Kidney epithelial cell (primary cell): ENCODE measurements at regions not wholly inside any gene's neighbourhood (a gene's known extent, or its start where the extent isn't known, plus 50 kb on each side); places are given as distances from the start of the nearest gene placed in this dataset.

Experiments
- DNase-seq: peaks from one replicate; pipeline ENCODE4 v3.0.0-alpha.2; 2010; ENCODE audit warnings: low read depth
- H3K27me3 ChIP-seq: 2 replicates; pipeline ENCODE4 v1.6.0; 2011; ENCODE audit warnings: low read length; ENCODE audit not compliant: control insufficient read depth, insufficient read depth
- H3K36me3 ChIP-seq: 2 replicates; pipeline ENCODE4 v1.5.1; 2011; ENCODE audit warnings: low read length; ENCODE audit not compliant: control insufficient read depth, insufficient read depth
- H3K4me3 ChIP-seq: 2 replicates; pipeline ENCODE4 v1.5.1; 2011; ENCODE audit warnings: low read depth, mild to moderate bottlenecking, control low read depth, low read length
- CTCF ChIP-seq: IDR thresholded peaks from 2 replicates; pipeline ENCODE4 v1.5.1; 2011; ENCODE audit warnings: mild to moderate bottlenecking, moderate library complexity, low read length, control low read depth, inconsistent platforms; ENCODE audit not compliant: insufficient read depth, poor library complexity, severe bottlenecking

GRCh38 chr3:104628185-104628789 is 738.4 kb upstream of the ALCAM start:
- no peaks in the 10 kb centered on the region for H3K36me3 ChIP-seq
- DNase-seq = peak; percentile 14
- H3K27me3 ChIP-seq = no peaks in the 10 kb centered on the region
- peak; percentile 68 for TF ChIP-seq CTCF
- no peak overlapping the region for H3K4me3 ChIP-seq

- no peak for TF ChIP-seq CTCF
- H3K36me3 ChIP-seq = no peaks in the 10 kb centered on the region
- no peak overlapping the region for H3K4me3 ChIP-seq
- peak; percentile 29 for DNase-seq
- no peaks in the 10 kb centered on the region for H3K27me3 ChIP-seq
Measured at GRCh38 chr3:104629038-104629437, 737.7 kb upstream of the ALCAM start.

- no peaks in the 10 kb centered on the region for H3K36me3 ChIP-seq
- H3K27me3 ChIP-seq = no peaks in the 10 kb centered on the region
- no peak for TF ChIP-seq CTCF
- DNase-seq = no peak
- no peak overlapping the region for H3K4me3 ChIP-seq
Measured at GRCh38 chr3:104631254-104631653, 735.5 kb upstream of the ALCAM start.

GRCh38 chr3:104632521-104632920 is 734.2 kb upstream of the ALCAM start:
- no peak for DNase-seq
- no peak overlapping the region for H3K4me3 ChIP-seq
- H3K27me3 ChIP-seq = no peaks in the 10 kb centered on the region
- no peaks in the 10 kb centered on the region for H3K36me3 ChIP-seq
- no peak for TF ChIP-seq CTCF

- no peak overlapping the region for H3K4me3 ChIP-seq
- DNase-seq = no peak
- no peaks in the 10 kb centered on the region for H3K36me3 ChIP-seq
- no peak for TF ChIP-seq CTCF
- H3K27me3 ChIP-seq = no peaks in the 10 kb centered on the region
Measured at GRCh38 chr3:104632947-104633346, 733.8 kb upstream of the ALCAM start.

- H3K4me3 ChIP-seq = no peak overlapping the region
- no peaks in the 10 kb centered on the region for H3K27me3 ChIP-seq
- no peaks in the 10 kb centered on the region for H3K36me3 ChIP-seq
- no peak for DNase-seq
- TF ChIP-seq CTCF = no peak
Measured at GRCh38 chr3:104635872-104636580, 730.7 kb upstream of the ALCAM start.
